Stimulated activated naive CD8-positive, alpha-beta T cell treated with anti-CD3 and anti-CD28 coated beads, Interleukin-15, amount 100 ng/mL, for 72 hours (primary cell): ENCODE measurements at regions not wholly inside any gene's neighbourhood (a gene's known extent, or its start where the extent isn't known, plus 50 kb on each side); places are given as distances from the start of the nearest gene placed in this dataset.
A peak's percentile ranks its signal among the peaks of the same experiment; 100 is the strongest.

Source experiments
- ATAC-seq: fragments of 150-1000 bp; cut with Tn5 transposase; 2 replicates; pipeline ENCODE4 v1.10.0; 2021; ENCODE audit warnings: mild to moderate bottlenecking, moderate library complexity
- DNase-seq, 2 donors: peaks; one replicate each; pipeline ENCODE4 v3.0.0; 2021 to 2022
- H3K27ac Mint-ChIP-seq, 2 donors: one replicate each; pipeline ENCODE4 v1.8.0; 2022; ENCODE audit warnings: mild to moderate bottlenecking in 2 of 2, mixed read lengths in 2 of 2, moderate library complexity in 2 of 2
- H3K27me3 Mint-ChIP-seq: one replicate; pipeline ENCODE4 v1.8.0; 2022; ENCODE audit warnings: mixed read lengths
- H3K4me1 Mint-ChIP-seq: one replicate; pipeline ENCODE4 v1.8.0; 2022; ENCODE audit warnings: mild to moderate bottlenecking, mixed read lengths
- H3K4me3 Mint-ChIP-seq, 2 donors: one replicate each; pipeline ENCODE4 v1.8.0; 2022; ENCODE audit warnings: mild to moderate bottlenecking in 2 of 2, mixed read lengths in 2 of 2, moderate library complexity in 1 of 2
- H3K9me3 Mint-ChIP-seq, 2 donors: one replicate each; pipeline ENCODE4 v1.8.0; 2022; ENCODE audit warnings: mixed read lengths in 2 of 2

GRCh38 chr2:19659024-19659792, 242.6 kb downstream of the TTC32 start:
- Mint-ChIP-seq H3K4me1 (no peaks in the 10 kb centered on the region), H3K9me3 (peaks cover 0 to 4% of the 10 kb centered on the region in 2 donors), H3K27me3 (peaks cover 8% of the 10 kb centered on the region), H3K27ac (no peak overlapping the region), H3K4me3 (no peak overlapping the region)
- DNase-seq (no peak), ATAC-seq (no peak)

DNA sequence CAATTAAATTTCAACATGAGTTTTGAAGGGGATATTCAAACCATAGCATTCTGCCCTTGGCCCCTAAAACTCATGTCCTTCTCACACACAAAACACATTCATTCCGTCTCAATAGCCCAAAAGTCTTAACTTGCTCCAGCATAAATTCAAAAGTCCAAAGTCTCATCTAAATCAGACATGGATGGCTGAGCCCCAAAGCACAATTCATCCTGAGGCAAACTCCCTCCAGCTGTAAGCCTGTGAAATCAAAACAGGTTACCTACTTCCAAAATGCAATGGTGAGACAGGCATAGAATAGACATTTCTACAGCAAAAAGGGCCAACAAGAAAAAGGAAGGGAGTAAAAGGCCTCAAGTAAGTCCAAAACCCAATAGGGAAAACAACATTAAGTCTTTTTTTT, 245.8 kb downstream of the TTC32 start:
- peaks cover 4% of the 10 kb centered on the region for H3K27me3 Mint-ChIP-seq
- no peak overlapping the region for H3K4me3 Mint-ChIP-seq
- H3K27ac Mint-ChIP-seq = no peak overlapping the region
- ATAC-seq (no peak), DNase-seq (no peak)
- H3K9me3 Mint-ChIP-seq = peaks cover 0 to 4% of the 10 kb centered on the region in 2 donors
- no peaks in the 10 kb centered on the region for H3K4me1 Mint-ChIP-seq

DNA sequence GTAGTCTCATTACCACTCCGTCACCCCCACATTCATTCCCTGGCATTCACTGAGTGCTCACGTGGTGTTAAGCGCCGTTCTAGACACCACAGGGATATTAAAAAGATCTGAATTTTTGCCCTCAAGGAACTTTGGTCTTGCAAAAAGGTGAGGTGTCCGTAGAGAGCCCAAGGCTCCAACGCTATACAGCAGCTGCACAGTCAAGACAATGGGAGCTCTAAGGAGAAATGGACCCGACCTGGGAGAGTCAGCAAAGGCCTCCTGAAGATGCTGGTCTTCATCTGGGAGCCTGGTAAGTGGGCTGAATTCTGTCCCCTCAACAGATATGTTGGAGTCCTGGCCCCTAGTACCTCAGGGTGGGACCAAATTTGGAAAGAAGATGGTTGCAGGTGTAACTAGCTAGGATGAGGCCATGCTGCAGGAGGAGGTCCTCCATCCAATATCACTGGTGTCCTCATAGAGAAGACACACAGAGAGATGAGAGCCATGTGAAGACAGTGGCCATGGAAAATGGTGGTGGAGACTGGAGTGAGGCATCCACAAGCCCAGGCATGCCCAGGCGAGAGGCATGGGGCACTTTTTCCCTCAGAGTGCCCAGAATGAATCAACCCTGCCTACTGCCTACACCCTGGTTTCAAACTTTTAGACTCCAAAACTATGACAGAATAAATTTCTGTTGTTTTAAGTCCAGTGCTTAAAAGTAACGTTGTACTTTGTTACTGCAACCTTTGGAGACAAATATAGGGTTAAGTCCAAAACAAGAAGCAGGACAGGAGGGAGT, 247.3 kb downstream of the TTC32 start:
- Mint-ChIP-seq H3K4me3 (no peak overlapping the region), H3K4me1 (no peaks in the 10 kb centered on the region), H3K27ac (peak overlapping the region; percentile 45 to 77), H3K27me3 (peaks cover 7% of the 10 kb centered on the region), H3K9me3 (peaks cover 0 to 4% of the 10 kb centered on the region in 2 donors)
- peak; percentile 15 for ATAC-seq
- DNase-seq = no peak

- Mint-ChIP-seq H3K27me3 (peaks cover 7% of the 10 kb centered on the region), H3K27ac (no peak overlapping the region), H3K4me1 (no peaks in the 10 kb centered on the region), H3K4me3 (no peak overlapping the region), H3K9me3 (peaks cover 0 to 4% of the 10 kb centered on the region in 2 donors)
- ATAC-seq (no peak), DNase-seq (no peak)
These were observed 248.3 kb downstream of the TTC32 start for GRCh38 chr2:19653509-19653908.

GRCh38 chr2:19652811-19653210, 249.0 kb downstream of the TTC32 start:
- Mint-ChIP-seq H3K27ac (no peak overlapping the region), H3K4me3 (no peak overlapping the region), H3K4me1 (no peaks in the 10 kb centered on the region), H3K9me3 (peaks cover 0 to 2% of the 10 kb centered on the region in 2 donors), H3K27me3 (peaks cover 7% of the 10 kb centered on the region)
- DNase-seq = no peak
- ATAC-seq = no peak

DNA sequence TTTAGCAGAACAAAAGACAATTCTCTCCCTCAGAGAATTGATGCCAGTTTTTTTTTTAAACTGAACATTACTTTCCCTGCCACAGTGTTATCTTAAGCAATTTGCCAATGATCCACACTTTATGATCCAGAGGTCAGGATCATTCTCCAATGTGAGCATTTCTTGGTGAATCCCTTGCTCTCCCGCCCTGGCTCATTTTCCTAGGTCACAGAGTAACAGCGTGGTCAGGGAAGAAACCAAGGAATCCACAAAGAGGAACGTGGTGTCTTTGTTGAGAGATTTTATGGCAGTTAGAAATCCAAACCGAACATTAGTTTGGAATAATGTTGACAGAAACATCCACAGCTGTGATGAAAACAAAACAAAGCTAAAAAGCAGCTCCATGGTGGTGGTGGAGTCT, 250.3 kb downstream of the TTC32 start:
- H3K27ac Mint-ChIP-seq = no peak overlapping the region
- H3K9me3 Mint-ChIP-seq = no peaks in the 10 kb centered on the region
- peaks cover 18% of the 10 kb centered on the region for H3K27me3 Mint-ChIP-seq
- no peaks in the 10 kb centered on the region for H3K4me1 Mint-ChIP-seq
- ATAC-seq (no peak), DNase-seq (no peak)
- H3K4me3 Mint-ChIP-seq = no peak overlapping the region

DNA sequence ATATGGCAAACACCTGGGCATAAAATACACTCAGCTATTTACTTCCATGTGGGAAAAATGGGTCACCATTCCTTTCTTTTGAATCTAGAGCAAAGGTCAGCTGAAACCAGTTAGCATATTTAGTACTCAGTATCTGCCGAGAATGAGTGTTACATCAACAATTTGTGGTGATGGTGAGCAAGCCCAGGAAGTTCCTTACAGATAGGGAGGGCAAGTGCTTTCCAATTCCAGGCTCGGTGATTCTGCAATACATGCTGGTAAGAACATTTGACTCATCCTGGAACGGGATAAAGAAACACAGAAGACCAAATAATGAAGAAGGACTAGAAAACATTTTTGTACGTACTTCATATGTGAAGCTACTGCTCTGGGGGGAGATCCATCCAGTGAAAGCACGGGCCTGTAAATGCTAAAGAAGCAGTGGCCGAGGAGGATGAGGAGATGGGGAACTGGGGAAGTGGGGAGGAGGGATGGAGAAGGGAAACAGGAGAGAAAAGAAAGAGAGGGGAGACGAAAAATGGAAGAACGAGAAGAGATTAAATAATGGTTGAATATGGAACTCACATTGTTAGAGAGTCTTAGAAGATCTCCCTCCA, 251.9 kb downstream of the TTC32 start:
- Mint-ChIP-seq H3K4me3 (no peak overlapping the region), H3K4me1 (no peaks in the 10 kb centered on the region), H3K9me3 (no peaks in the 10 kb centered on the region), H3K27ac (no peak overlapping the region), H3K27me3 (peaks cover 18% of the 10 kb centered on the region)
- DNase-seq = no peak
- ATAC-seq = no peak

DNA sequence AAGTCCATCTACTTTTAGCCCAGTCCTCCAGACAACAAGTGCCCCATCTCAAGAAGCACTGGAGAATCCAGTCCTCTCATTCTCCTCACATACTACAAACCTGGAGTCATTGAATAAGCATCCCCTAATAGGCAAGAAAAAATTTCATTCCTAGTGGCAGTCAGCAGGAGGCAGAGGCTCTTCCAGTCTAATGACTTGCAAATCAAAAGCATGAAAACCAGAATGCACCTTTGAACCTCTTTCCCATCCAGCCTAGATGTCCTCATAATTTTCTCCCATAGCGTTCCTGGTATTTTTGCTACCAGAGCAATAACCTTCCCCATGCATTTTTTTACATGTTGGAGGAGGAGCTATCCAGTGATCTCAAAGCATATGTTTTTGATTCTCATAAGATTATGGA, 252.6 kb downstream of the TTC32 start:
- no peak overlapping the region for H3K4me3 Mint-ChIP-seq
- DNase-seq (no peak), ATAC-seq (no peak)
- no peaks in the 10 kb centered on the region for H3K4me1 Mint-ChIP-seq
- peaks cover 18% of the 10 kb centered on the region for H3K27me3 Mint-ChIP-seq
- peaks cover 0 to 7% of the 10 kb centered on the region in 2 donors for H3K9me3 Mint-ChIP-seq
- H3K27ac Mint-ChIP-seq = no peak overlapping the region

GRCh38 chr2:19648583-19648982, 253.2 kb downstream of the TTC32 start:
- DNase-seq (no peak), ATAC-seq (peak; percentile 18)
- Mint-ChIP-seq H3K9me3 (peaks cover 0 to 8% of the 10 kb centered on the region in 2 donors), H3K4me3 (no peak overlapping the region), H3K27me3 (peaks cover 18% of the 10 kb centered on the region), H3K27ac (no peak overlapping the region), H3K4me1 (no peaks in the 10 kb centered on the region)

- H3K4me3 Mint-ChIP-seq = no peak overlapping the region
- H3K27ac Mint-ChIP-seq = no peak overlapping the region
- DNase-seq (no peak), ATAC-seq (no peak)
- no peaks in the 10 kb centered on the region for H3K4me1 Mint-ChIP-seq
- H3K27me3 Mint-ChIP-seq = peaks cover 18% of the 10 kb centered on the region
- peaks cover 0 to 8% of the 10 kb centered on the region in 2 donors for H3K9me3 Mint-ChIP-seq
These were observed 254.8 kb downstream of the TTC32 start for GRCh38 chr2:19646987-19647386.

DNA sequence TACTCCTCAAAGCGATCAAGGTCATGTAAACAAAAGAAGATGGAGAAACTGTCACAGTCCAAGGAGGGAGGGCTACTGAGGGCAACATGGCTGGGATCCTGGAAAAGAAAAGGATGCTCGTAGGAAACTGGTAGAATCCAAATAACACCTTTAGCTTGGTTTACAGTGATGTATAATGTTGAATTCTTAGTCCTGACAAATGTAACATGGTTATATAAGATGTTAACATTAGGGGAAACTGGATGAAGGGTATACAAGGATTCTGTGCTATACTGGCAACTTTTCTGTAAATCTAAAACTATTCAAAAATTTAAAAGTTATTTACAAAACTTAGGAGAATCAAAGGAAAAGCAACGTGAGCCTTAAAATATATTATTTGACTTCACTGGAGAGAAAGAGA, 257.0 kb downstream of the TTC32 start:
- no peak overlapping the region for H3K27ac Mint-ChIP-seq
- H3K4me3 Mint-ChIP-seq = no peak overlapping the region
- ATAC-seq (no peak), DNase-seq (no peak)
- H3K9me3 Mint-ChIP-seq = peaks cover 0 to 8% of the 10 kb centered on the region in 2 donors
- H3K27me3 Mint-ChIP-seq = peaks cover 11% of the 10 kb centered on the region
- H3K4me1 Mint-ChIP-seq = no peaks in the 10 kb centered on the region

GRCh38 chr2:19643117-19643518, 258.7 kb downstream of the TTC32 start:
- Mint-ChIP-seq H3K27ac (no peak overlapping the region), H3K4me1 (no peaks in the 10 kb centered on the region)

DNA sequence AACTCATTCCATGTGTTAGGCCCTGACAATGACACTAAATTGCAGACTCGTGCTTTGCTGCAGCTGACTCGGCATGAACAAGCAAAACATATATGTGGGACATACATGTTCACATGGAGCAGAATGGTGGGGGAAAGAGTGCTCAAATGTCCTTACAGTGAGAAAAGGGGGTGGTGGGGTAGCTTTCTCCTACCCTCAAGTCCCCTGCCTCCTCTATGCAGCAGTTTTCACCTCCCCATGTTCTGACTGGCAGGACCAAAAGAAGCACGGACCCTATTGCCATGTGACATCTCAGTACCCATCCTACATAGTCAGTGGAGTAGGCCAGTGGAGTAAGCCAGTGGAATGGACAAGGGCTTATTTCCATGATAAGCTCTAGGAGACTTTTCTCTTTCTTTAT, 259.3 kb downstream of the TTC32 start:
- Mint-ChIP-seq H3K27ac (no peak overlapping the region), H3K9me3 (peaks cover 0 to 8% of the 10 kb centered on the region in 2 donors), H3K4me1 (no peaks in the 10 kb centered on the region), H3K27me3 (peaks cover 10% of the 10 kb centered on the region), H3K4me3 (no peak overlapping the region)
- ATAC-seq (no peak), DNase-seq (no peak)

More at GRCh38 chr2:19643117-19643518, 258.7 kb downstream of the TTC32 start:
- DNase-seq (no peak), ATAC-seq (no peak)
- Mint-ChIP-seq H3K27me3 (peaks cover 11% of the 10 kb centered on the region), H3K9me3 (peaks cover 0 to 8% of the 10 kb centered on the region in 2 donors), H3K4me3 (no peak overlapping the region)

GRCh38 chr2:19635951-19636510, 265.8 kb downstream of the TTC32 start:
- ATAC-seq (no peak), DNase-seq (no peak)
- Mint-ChIP-seq H3K9me3 (no peaks in the 10 kb centered on the region), H3K27me3 (peaks cover 16% of the 10 kb centered on the region), H3K27ac (no peak overlapping the region), H3K4me1 (no peaks in the 10 kb centered on the region), H3K4me3 (no peak overlapping the region)

GRCh38 chr2:19632403-19632991, 269.3 kb downstream of the TTC32 start:
- Mint-ChIP-seq H3K27me3 (peaks cover 16% of the 10 kb centered on the region), H3K4me1 (no peaks in the 10 kb centered on the region), H3K27ac (no peak overlapping the region), H3K4me3 (no peak overlapping the region), H3K9me3 (peaks cover 0 to 7% of the 10 kb centered on the region in 2 donors)
- DNase-seq (no peak), ATAC-seq (no peak)
